Ishikawa (cell line): ENCODE measurements at regions not wholly inside any gene's neighbourhood (a gene's known extent, or its start where the extent isn't known, plus 50 kb on each side); places are given as distances from the start of the nearest gene placed in this dataset.

Source experiments
- CEBPB ChIP-seq: IDR thresholded peaks from 2 replicates; pipeline ENCODE4 v1.6.1; 2012
- CREB1 ChIP-seq: IDR thresholded peaks from 2 replicates; pipeline ENCODE4 v1.6.1; 2012; ENCODE audit warnings: low read depth
- EGR1 ChIP-seq: IDR thresholded peaks from 2 replicates; pipeline ENCODE4 v1.6.1; 2012
- EP300 ChIP-seq: IDR thresholded peaks from 2 replicates; pipeline ENCODE4 v1.6.1; 2012; ENCODE audit warnings: borderline replicate concordance
- RAD21 ChIP-seq: IDR thresholded peaks from 2 replicates; pipeline ENCODE4 v1.6.1; 2012; ENCODE audit warnings: low read depth
- TCF12 ChIP-seq: IDR thresholded peaks from 2 replicates; pipeline ENCODE4 v1.6.1; 2012; ENCODE audit warnings: low read depth
- YY1 ChIP-seq: IDR thresholded peaks from 2 replicates; pipeline ENCODE4 v1.6.1; 2012; ENCODE audit warnings: low read depth
- ZBTB7A ChIP-seq: IDR thresholded peaks from 2 replicates; pipeline ENCODE4 v1.6.1; 2012; ENCODE audit warnings: low read depth
- TF ChIP-seq, protein P1 (sequence below): IDR thresholded peaks from 2 replicates; pipeline ENCODE4 v1.6.1; 2012
- TF ChIP-seq, protein P2 (sequence below): IDR thresholded peaks from 2 replicates; pipeline ENCODE4 v1.6.1; 2012

GRCh38 chrX:106484233-106484632 lies 127.5 kb upstream of the RADX start:
- no peak for TF ChIP-seq RAD21
- TF ChIP-seq, protein P1, sequence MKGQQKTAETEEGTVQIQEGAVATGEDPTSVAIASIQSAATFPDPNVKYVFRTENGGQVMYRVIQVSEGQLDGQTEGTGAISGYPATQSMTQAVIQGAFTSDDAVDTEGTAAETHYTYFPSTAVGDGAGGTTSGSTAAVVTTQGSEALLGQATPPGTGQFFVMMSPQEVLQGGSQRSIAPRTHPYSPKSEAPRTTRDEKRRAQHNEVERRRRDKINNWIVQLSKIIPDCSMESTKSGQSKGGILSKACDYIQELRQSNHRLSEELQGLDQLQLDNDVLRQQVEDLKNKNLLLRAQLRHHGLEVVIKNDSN, result no peak
- no peak for TF ChIP-seq CREB1
- no peak for TF ChIP-seq CEBPB
- TF ChIP-seq, protein P2, sequence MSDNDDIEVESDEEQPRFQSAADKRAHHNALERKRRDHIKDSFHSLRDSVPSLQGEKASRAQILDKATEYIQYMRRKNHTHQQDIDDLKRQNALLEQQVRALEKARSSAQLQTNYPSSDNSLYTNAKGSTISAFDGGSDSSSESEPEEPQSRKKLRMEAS, result no peak
- TF ChIP-seq EGR1, result no peak
- TF ChIP-seq YY1, result no peak
- no peak for TF ChIP-seq EP300
- no peak for TF ChIP-seq TCF12
- no peak for TF ChIP-seq ZBTB7A
